HCT116 (cell line): ENCODE measurements at regions not wholly inside any gene's neighbourhood (a gene's known extent, or its start where the extent isn't known, plus 50 kb on each side); places are given as distances from the start of the nearest gene placed in this dataset.

Experiments used
- ATAC-seq: fragments of 200-7000 bp; cut with Tn5 transposase; 2 replicates; pipeline ENCODE4 v1.9.1; 2020; ENCODE audit warnings: mild to moderate bottlenecking, moderate library complexity
- BruUV-seq: library from RNA; stranded (reverse); fragments of 400-500 nt; replicated peaks from 2 replicates; lab custom pipeline; 2021; lab: Mats Ljungman, UMichigan
- CTCF ChIA-PET: fragments of 300-600 bp; sonication (Branson Sonifier 250); formaldehyde crosslinking; loops from one replicate; lab custom pipeline; 2021; ENCODE audit warnings: antibody characterized with exemption; lab: Charles Lee
- POLR2A ChIA-PET: fragments of 300-600, 350-600 bp; sonication (Branson Sonifier 250); formaldehyde crosslinking; loops from one replicate; lab custom pipeline; 2021; ENCODE audit warnings: antibody characterized with exemption; lab: Charles Lee
- RAD21 ChIA-PET, 2 experiments: fragments of 300-600 bp; sonication (Branson Sonifier 250); formaldehyde crosslinking; loops; one replicate each; lab custom pipeline; 2023; ENCODE audit warnings: low total read pairs in 2 of 2; ENCODE audit not compliant: uncharacterized antibody in 2 of 2, unreplicated experiment in 2 of 2, low non-redundant PET in 1 of 2; lab: Charles Lee
- DNase-seq: peaks from one replicate; pipeline ENCODE4 v3.0.0-alpha.2; 2010; ENCODE audit warnings: low read depth, low spot score
- H2AFZ ChIP-seq: fragments of 200-600 bp; shearing (Covaris generic), sonication (generic); 2 replicates; pipeline ENCODE4 v1.6.1; 2017; ENCODE audit warnings: low read depth, mixed run types, mixed read lengths, antibody characterized with exemption, low read length; ENCODE audit not compliant: poor library complexity, severe bottlenecking
- H3K27ac ChIP-seq: 2 replicates; pipeline ENCODE4 v1.5.1; 2012; ENCODE audit warnings: low read depth, low read length
- H3K27me3 ChIP-seq: fragments of 200-600 bp; sonication (generic); 2 replicates; pipeline ENCODE4 v1.6.1; 2016; ENCODE audit warnings: mixed run types, low read length, mixed read lengths; ENCODE audit not compliant: insufficient read depth
- H3K36me3 ChIP-seq, 2 experiments: fragments of 200-500 bp in 1 of 2; fragments of 200-600 bp in 1 of 2; sonication (Bioruptor generic) in 1 of 2; sonication (generic) in 1 of 2; 2 replicates each; pipeline versions ENCODE4 v1.5.1 to v1.6.1; 2014 to 2016; ENCODE audit warnings: low read length in 2 of 2, inconsistent platforms in 1 of 2, mixed read lengths in 1 of 2, mixed run types in 1 of 2; ENCODE audit not compliant: insufficient read depth in 2 of 2, control insufficient read depth in 1 of 2
- H3K4me1 ChIP-seq, 2 experiments: fragments of 200-600 bp in 1 of 2; sonication (generic) in 1 of 2; 2 replicates each; pipeline versions ENCODE4 v1.5.1 to v1.6.1; 2012 to 2017; ENCODE audit warnings: low read length in 2 of 2, inconsistent platforms in 1 of 2, mild to moderate bottlenecking in 1 of 2, mixed read lengths in 1 of 2, mixed run types in 1 of 2, moderate library complexity in 1 of 2; ENCODE audit not compliant: insufficient read depth in 2 of 2, control insufficient read depth in 1 of 2
- H3K4me2 ChIP-seq: fragments of 200-600 bp; sonication (generic); 2 replicates; pipeline ENCODE4 v1.6.1; 2017; ENCODE audit warnings: mixed run types, low read length, mixed read lengths
- H3K4me3 ChIP-seq, 2 experiments: fragments of 200-600 bp in 1 of 2; sonication (generic) in 1 of 2; replicated peaks in 1 of 2; 2 replicates each; pipeline ENCODE4 v1.5.1; 2011 to 2016; ENCODE audit warnings: low read length in 2 of 2, control low read depth in 1 of 2, low read depth in 1 of 2, mild to moderate bottlenecking in 1 of 2, mixed read lengths in 1 of 2, mixed run types in 1 of 2
- H3K79me2 ChIP-seq: fragments of 200-600 bp; sonication (generic); 2 replicates; pipeline ENCODE4 v1.6.1; 2017; ENCODE audit warnings: mild to moderate bottlenecking, mixed run types, low read length, moderate library complexity, mixed read lengths; ENCODE audit not compliant: insufficient read depth
- H3K9ac ChIP-seq: fragments of 200-600 bp; sonication (generic); 2 replicates; pipeline ENCODE4 v1.6.1; 2016; ENCODE audit warnings: low read length, mixed read lengths
- H3K9me2 ChIP-seq: fragments of 200-600 bp; sonication (generic), shearing (Covaris generic); 2 replicates; pipeline ENCODE4 v1.6.1; 2017; ENCODE audit warnings: mixed run types, mild to moderate bottlenecking, moderate library complexity; ENCODE audit not compliant: insufficient read depth
- H3K9me3 ChIP-seq, 2 experiments: fragments of 200-500 bp in 1 of 2; fragments of 200-600 bp in 1 of 2; sonication (Bioruptor generic) in 1 of 2; sonication (generic) in 1 of 2; 2 replicates each; pipeline ENCODE4 v1.6.1; 2014 to 2017; ENCODE audit warnings: low read length in 2 of 2, mixed read lengths in 2 of 2, inconsistent platforms in 1 of 2, low read depth in 1 of 2, mild to moderate bottlenecking in 1 of 2, mixed run types in 1 of 2, moderate library complexity in 1 of 2; ENCODE audit not compliant: control insufficient read depth in 1 of 2, insufficient read depth in 1 of 2
- H4K20me1 ChIP-seq: fragments of 200-600 bp; sonication (generic), shearing (Covaris generic); 2 replicates; pipeline ENCODE4 v1.6.1; 2017; ENCODE audit warnings: mixed run types, mild to moderate bottlenecking, moderate library complexity; ENCODE audit not compliant: insufficient read depth
- CBX3 ChIP-seq: IDR thresholded peaks from 2 replicates; pipeline ENCODE4 v1.6.1; 2012; ENCODE audit warnings: low read depth
- CEBPB ChIP-seq: IDR thresholded peaks from 2 replicates; pipeline ENCODE4 v1.6.1; 2012; ENCODE audit warnings: low read depth
- EZH2 ChIP-seq: fragments of 200-600 bp; sonication (generic); IDR thresholded peaks from 2 replicates; pipeline ENCODE4 v1.6.1; 2017; ENCODE audit warnings: antibody characterized with exemption, mixed run types
- EZH2phosphoT487 ChIP-seq: fragments of 200-600 bp; IDR thresholded peaks from 2 replicates; pipeline ENCODE4 v1.6.1; 2018; ENCODE audit warnings: antibody characterized with exemption, borderline replicate concordance
- FOSL1 ChIP-seq: IDR thresholded peaks from 2 replicates; pipeline ENCODE4 v1.6.1; 2012; ENCODE audit warnings: low read depth
- JUND ChIP-seq: IDR thresholded peaks from 2 replicates; pipeline ENCODE4 v1.6.1; 2012
- POLR2A ChIP-seq: IDR thresholded peaks from 2 replicates; pipeline ENCODE4 v1.7.0; 2011; ENCODE audit warnings: borderline replicate concordance; ENCODE audit not compliant: insufficient read depth, insufficient read length; ENCODE audit errors: extremely low read depth
- POLR2AphosphoS5 ChIP-seq: IDR thresholded peaks from 2 replicates; pipeline ENCODE4 v1.6.1; 2011; ENCODE audit warnings: mild to moderate bottlenecking, low read depth, low read length, moderate library complexity
- RAD21 ChIP-seq: IDR thresholded peaks from 2 replicates; pipeline ENCODE4 v1.6.1; 2012; ENCODE audit warnings: low read depth, mild to moderate bottlenecking
- SIN3A ChIP-seq: IDR thresholded peaks from 2 replicates; pipeline ENCODE4 v1.6.1; 2012; ENCODE audit warnings: low read depth
- SP1 ChIP-seq: IDR thresholded peaks from 2 replicates; pipeline ENCODE4 v1.6.1; 2012; ENCODE audit warnings: low read depth
- SRF ChIP-seq: IDR thresholded peaks from 2 replicates; pipeline ENCODE4 v1.6.1; 2012; ENCODE audit warnings: low read depth
- TCF7L2 ChIP-seq: IDR thresholded peaks from 2 replicates; pipeline ENCODE4 v1.7.0; 2011; ENCODE audit warnings: borderline replicate concordance, inconsistent platforms; ENCODE audit not compliant: insufficient read depth, insufficient read length; ENCODE audit errors: extremely low read depth
- ZFX ChIP-seq: fragments of 450-650 bp; IDR thresholded peaks from 2 replicates; pipeline ENCODE4 v1.6.1; 2017
- intact Hi-C: fragments of 100-400 bp; cut with micrococcal nuclease; formaldehyde crosslinking; loops from 2 replicates; pipeline ENCODE4 v1.10.0; 2022
- TF ChIP-seq, protein P1 (sequence below): IDR thresholded peaks from 2 replicates; pipeline ENCODE4 v1.6.1; 2012
- TF ChIP-seq, protein P2 (sequence below): IDR thresholded peaks from 2 replicates; pipeline ENCODE4 v1.6.1; 2012

DNA sequence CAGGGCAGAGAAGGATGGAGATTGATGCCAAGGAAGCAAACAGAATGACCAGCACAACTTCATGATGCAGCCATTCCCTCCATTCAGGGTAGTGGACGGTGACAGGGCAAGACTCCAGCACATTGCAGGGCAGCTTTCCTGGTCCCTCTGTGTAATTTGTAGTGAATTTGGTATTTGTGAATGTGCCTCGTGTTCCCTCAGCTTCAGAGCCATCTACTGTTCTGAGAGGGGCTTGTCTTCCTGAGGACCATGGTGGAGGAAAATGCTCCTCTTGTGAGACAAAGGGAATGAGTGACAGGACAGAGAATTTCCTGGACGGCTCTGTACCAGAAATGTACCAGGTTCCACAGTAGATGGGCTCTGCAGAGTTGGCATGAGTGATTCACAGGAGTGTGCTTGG is 132.1 kb downstream of the ADRA2A start (continued):
- TF ChIP-seq EZH2phosphoT487 (no peak), CEBPB (no peak), ZFX (no peak), SIN3A (no peak), CBX3 (no peak)
- TF ChIP-seq, protein P1, sequence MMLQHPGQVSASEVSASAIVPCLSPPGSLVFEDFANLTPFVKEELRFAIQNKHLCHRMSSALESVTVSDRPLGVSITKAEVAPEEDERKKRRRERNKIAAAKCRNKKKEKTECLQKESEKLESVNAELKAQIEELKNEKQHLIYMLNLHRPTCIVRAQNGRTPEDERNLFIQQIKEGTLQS = no peak

DNA sequence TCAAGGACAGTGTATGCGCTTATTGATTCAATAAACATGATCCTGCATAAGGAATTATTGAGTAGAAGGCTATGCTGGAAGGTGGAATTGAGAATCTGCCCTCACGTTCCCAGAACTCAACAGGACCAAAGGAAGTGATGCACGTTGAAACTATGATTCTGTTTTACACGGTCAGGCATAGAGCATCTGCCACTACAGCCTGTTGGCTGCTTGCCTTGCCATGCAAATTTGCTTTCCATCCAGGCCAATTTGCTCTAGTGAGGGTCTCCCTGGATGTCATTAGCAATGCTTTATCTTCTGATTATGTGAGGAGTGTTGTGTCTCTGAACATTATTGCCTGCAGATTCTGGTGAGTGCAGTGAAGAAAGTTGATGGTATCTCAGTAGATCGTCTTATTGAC is 132.9 kb downstream of the ADRA2A start:
- ChIA-PET CTCF (no interaction called here), RAD21 (no interaction called here), POLR2A (no interaction called here)
- ATAC-seq (no peak), DNase-seq (no peak)
- no TSS peak for BruUV-seq
- Histone ChIP-seq H3K27ac (no peak overlapping the region), H3K79me2 (no peaks in the 10 kb centered on the region), H3K9me3 (no peaks in the 10 kb centered on the region), H3K4me1 (no peaks in the 10 kb centered on the region), H3K9me2 (no peaks in the 10 kb centered on the region), H3K4me2 (no peak overlapping the region), H2AFZ (no peak overlapping the region), H3K36me3 (no peaks in the 10 kb centered on the region), H4K20me1 (no peaks in the 10 kb centered on the region), H3K9ac (no peak overlapping the region), H3K27me3 (peaks cover 25% of the 10 kb centered on the region; the same call in 1 of the 2 replicates), H3K4me3 (no peak overlapping the region)
- intact Hi-C loops = loop anchor here (10.0 kb wide), 1 partner anchor 595 kb away; no protein-coding TSS in a partner anchor
- TF ChIP-seq, protein P2, sequence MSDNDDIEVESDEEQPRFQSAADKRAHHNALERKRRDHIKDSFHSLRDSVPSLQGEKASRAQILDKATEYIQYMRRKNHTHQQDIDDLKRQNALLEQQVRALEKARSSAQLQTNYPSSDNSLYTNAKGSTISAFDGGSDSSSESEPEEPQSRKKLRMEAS = no peak
- TF ChIP-seq RAD21 = no peak
- TF ChIP-seq SRF = no peak
- TF ChIP-seq JUND = no peak
- no peak for TF ChIP-seq TCF7L2
- TF ChIP-seq EZH2 = no peak
- TF ChIP-seq FOSL1 = no peak
- TF ChIP-seq POLR2AphosphoS5 = no peak
- no peak for TF ChIP-seq POLR2A
- no peak for TF ChIP-seq SIN3A
- no peak for TF ChIP-seq SP1
